Endothelial cell of umbilical vein (primary cell): ENCODE measurements at regions not wholly inside any gene's neighbourhood (a gene's known extent, or its start where the extent isn't known, plus 50 kb on each side); places are given as distances from the start of the nearest gene placed in this dataset.

Source experiments
- BruUV-seq: library from RNA; stranded (reverse); fragments of 400-500 nt; replicated peaks from 2 replicates; lab custom pipeline; 2021; lab: Mats Ljungman, UMichigan
- CTCF ChIA-PET: fragments of 300-600, 350-600 bp; sonication (Branson Sonifier 250); formaldehyde crosslinking; loops from one replicate; lab custom pipeline; 2021; ENCODE audit warnings: antibody characterized with exemption, inconsistent platforms; lab: Charles Lee
- POLR2A ChIA-PET: fragments of 300-600, 350-600 bp; sonication (Branson Sonifier 250); formaldehyde crosslinking; loops from one replicate; lab custom pipeline; 2021; ENCODE audit warnings: antibody characterized with exemption, inconsistent platforms; lab: Charles Lee
- DNase-seq: peaks from one replicate; pipeline ENCODE4 v3.0.0-alpha.2; 2011; ENCODE audit warnings: low read depth, low spot score
- FAIRE-seq: peaks from 2 replicates; lab custom pipeline; 2011; peaks lifted over from hg19 to GRCh38; lab: Jason Lieb, UNC
- H2AFZ ChIP-seq: 2 replicates; pipeline ENCODE4 v1.6.0; 2012; ENCODE audit warnings: low read depth, low read length, control low read depth, inconsistent platforms
- H3K27ac ChIP-seq: 2 replicates; pipeline ENCODE4 v1.5.1; 2011; ENCODE audit warnings: low read depth, mild to moderate bottlenecking, control low read depth, low read length, moderate library complexity; ENCODE audit not compliant: insufficient read depth
- H3K27me3 ChIP-seq, 2 experiments: 2 replicates each; pipeline versions ENCODE4 v1.6.0 to v1.6.1; 2011; ENCODE audit warnings: low read length in 2 of 2, mixed read lengths in 1 of 2; ENCODE audit not compliant: control insufficient read depth in 2 of 2, insufficient read depth in 2 of 2
- H3K36me3 ChIP-seq, 2 experiments: 2 replicates in 1 of 2; 3 replicates in 1 of 2; pipeline ENCODE4 v1.5.1; 2011; ENCODE audit warnings: low read length in 2 of 2, mild to moderate bottlenecking in 1 of 2, moderate library complexity in 1 of 2; ENCODE audit not compliant: control insufficient read depth in 2 of 2, insufficient read depth in 2 of 2; ENCODE audit errors: extremely low read depth in 1 of 2
- H3K4me1 ChIP-seq: 3 replicates; pipeline ENCODE4 v1.5.1; 2011; ENCODE audit warnings: mild to moderate bottlenecking, low read length; ENCODE audit not compliant: control insufficient read depth, insufficient read depth; ENCODE audit errors: extremely low read depth
- H3K4me2 ChIP-seq: 2 replicates; pipeline ENCODE4 v1.6.1; 2011; ENCODE audit warnings: low read length, control low read depth, mixed read lengths; ENCODE audit not compliant: insufficient read depth
- H3K4me3 ChIP-seq, 3 experiments: fragments of 200-600 bp in 1 of 3; sonication (generic), shearing (Covaris generic) in 1 of 3; replicated peaks in 1 of 3; 2 replicates each; pipeline ENCODE4 v1.5.1; 2011 to 2016; ENCODE audit warnings: control low read depth in 3 of 3, low read length in 3 of 3, mild to moderate bottlenecking in 2 of 3, inconsistent platforms in 1 of 3, low read depth in 1 of 3, moderate library complexity in 1 of 3; ENCODE audit not compliant: insufficient read depth in 1 of 3
- H3K79me2 ChIP-seq: 2 replicates; pipeline ENCODE4 v1.6.0; 2012; ENCODE audit warnings: low read length, inconsistent platforms; ENCODE audit not compliant: control insufficient read depth, insufficient read depth
- H3K9ac ChIP-seq: replicated peaks from 2 replicates; pipeline ENCODE3; 2011; ENCODE audit warnings: low read length, control low read depth; ENCODE audit not compliant: insufficient read depth; ENCODE audit errors: extremely low read depth
- H3K9me1 ChIP-seq: replicated peaks from 3 replicates; pipeline ENCODE4 v1.6.0; 2011; ENCODE audit warnings: mild to moderate bottlenecking, low read length; ENCODE audit not compliant: control insufficient read depth, insufficient read depth; ENCODE audit errors: extremely low read depth
- H3K9me3 ChIP-seq: replicated peaks from 2 replicates; pipeline ENCODE4 v1.5.1; 2012; ENCODE audit warnings: low read length, inconsistent platforms; ENCODE audit not compliant: control insufficient read depth, insufficient read depth
- H4K20me1 ChIP-seq: replicated peaks from 2 replicates; pipeline ENCODE3; 2011; ENCODE audit warnings: mild to moderate bottlenecking, low read length; ENCODE audit not compliant: control insufficient read depth, insufficient read depth; ENCODE audit errors: extremely low read depth
- EZH2 ChIP-seq: IDR thresholded peaks from 2 replicates; pipeline ENCODE4 v1.6.1; 2012; ENCODE audit warnings: borderline replicate concordance, low read depth, mild to moderate bottlenecking, moderate library complexity, low read length, inconsistent platforms; ENCODE audit not compliant: severe bottlenecking
- JUN ChIP-seq: IDR thresholded peaks from 2 replicates; pipeline ENCODE4 v1.6.1; 2011; ENCODE audit warnings: borderline replicate concordance, low read depth; ENCODE audit not compliant: insufficient read length, insufficient read depth
- MYC ChIP-seq: IDR thresholded peaks from one replicate; pipeline ENCODE4 v1.6.1; 2011; ENCODE audit warnings: mild to moderate bottlenecking, low read depth, low read length
- POLR2A ChIP-seq: IDR thresholded peaks from 2 replicates; pipeline ENCODE4 v1.6.1; 2012; ENCODE audit warnings: low read depth, mild to moderate bottlenecking, control low read depth, low read length
- POLR2AphosphoS5 ChIP-seq: IDR thresholded peaks from 2 replicates; pipeline ENCODE4 v1.6.1; 2012; ENCODE audit warnings: low read depth, mild to moderate bottlenecking, control low read depth, low read length, moderate library complexity; ENCODE audit not compliant: insufficient read depth
- dilution Hi-C: fragments of 300-500 bp; cut with MboI; formaldehyde crosslinking; loops from one replicate; pipeline ENCODE4 v1.15.0; 2019; ENCODE audit warnings: low sequenced_read_pairs; ENCODE audit not compliant: extremely low pct_ligation_motif_present
- intact Hi-C: fragments of 100-400 bp; cut with micrococcal nuclease; formaldehyde crosslinking; loops from one replicate; pipeline ENCODE4 v1.10.0; 2022
- TF ChIP-seq, protein P1 (sequence below): IDR thresholded peaks from 2 replicates; pipeline ENCODE4 v1.6.1; 2011; ENCODE audit not compliant: insufficient read depth, insufficient read length
- TF ChIP-seq, protein P2 (sequence below), 2 donors: IDR thresholded peaks; 1 replicate in 1 of 2; 2 replicates in 1 of 2; pipeline ENCODE4 v1.5.1; 2011; ENCODE audit warnings: low read length in 2 of 2, mild to moderate bottlenecking in 2 of 2, moderate library complexity in 2 of 2, control low read depth in 1 of 2, inconsistent platforms in 1 of 2, low read depth in 1 of 2; ENCODE audit not compliant: insufficient read depth in 1 of 2; ENCODE audit errors: extremely low read depth in 1 of 2

DNA sequence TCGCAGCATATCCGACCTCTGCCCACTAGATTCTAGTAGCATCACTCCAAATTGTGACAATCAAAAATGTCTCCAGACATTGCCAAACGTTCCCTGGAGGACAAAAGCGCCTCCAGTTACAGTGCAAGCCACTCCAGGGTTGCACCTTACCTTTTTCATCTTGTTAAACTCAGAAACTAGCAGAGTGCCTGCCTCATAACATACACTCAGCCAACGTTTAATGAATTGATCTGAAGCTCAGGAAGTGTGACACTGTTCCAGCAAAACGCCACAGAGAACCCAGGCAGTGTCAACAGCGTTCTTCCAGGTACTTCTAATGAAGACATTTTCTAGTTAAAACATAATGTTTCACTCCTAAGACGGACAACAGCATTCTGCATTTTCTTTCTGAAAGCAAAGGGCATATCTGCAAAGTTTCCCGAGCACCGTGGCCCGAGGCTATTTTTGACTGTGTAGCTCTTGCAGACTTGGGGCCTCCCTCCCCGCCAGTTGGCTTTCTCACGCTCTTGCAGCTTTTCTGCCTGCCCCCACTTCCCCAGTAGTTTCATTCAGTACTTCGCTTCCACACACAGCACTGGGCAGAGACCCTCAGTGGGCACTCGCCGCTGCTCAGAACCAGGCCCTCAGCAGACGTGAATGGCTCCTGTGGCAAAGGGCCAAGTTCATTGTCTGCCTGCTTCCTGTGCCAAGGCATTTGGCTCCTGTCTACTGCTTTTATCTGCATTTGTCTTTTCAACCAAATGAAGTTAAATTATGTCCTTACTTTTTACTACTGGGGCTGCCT, 133.4 kb upstream of the TTC29 start:
- Histone ChIP-seq H3K36me3 (no peaks in the 10 kb centered on the region), H3K4me3 (no peak overlapping the region), H3K27me3 (peaks cover 5 to 11% of the 10 kb centered on the region in 2 experiments), H3K4me1 (peaks cover 7% of the 10 kb centered on the region), H3K4me2 (no peak overlapping the region), H3K9ac (no peak overlapping the region), H4K20me1 (no peaks in the 10 kb centered on the region), H3K9me1 (no peaks in the 10 kb centered on the region), H3K79me2 (no peaks in the 10 kb centered on the region), H3K9me3 (no peaks in the 10 kb centered on the region), H3K27ac (no peak overlapping the region), H2AFZ (no peak overlapping the region)
- dilution Hi-C loops, result no loop called here
- DNase-seq (peak; percentile 53), FAIRE-seq (no peak)
- POLR2A ChIA-PET, result no interaction called here
- TF ChIP-seq JUN, result no peak
- intact Hi-C loops, result no loop called here
- BruUV-seq, result no TSS peak
- CTCF ChIA-PET, result interaction anchor here (1.0 to 1.1 kb wide), 2 partner anchors 10 to 13 kb away, joined by 3 read pairs; no protein-coding TSS in a partner anchor

DNA sequence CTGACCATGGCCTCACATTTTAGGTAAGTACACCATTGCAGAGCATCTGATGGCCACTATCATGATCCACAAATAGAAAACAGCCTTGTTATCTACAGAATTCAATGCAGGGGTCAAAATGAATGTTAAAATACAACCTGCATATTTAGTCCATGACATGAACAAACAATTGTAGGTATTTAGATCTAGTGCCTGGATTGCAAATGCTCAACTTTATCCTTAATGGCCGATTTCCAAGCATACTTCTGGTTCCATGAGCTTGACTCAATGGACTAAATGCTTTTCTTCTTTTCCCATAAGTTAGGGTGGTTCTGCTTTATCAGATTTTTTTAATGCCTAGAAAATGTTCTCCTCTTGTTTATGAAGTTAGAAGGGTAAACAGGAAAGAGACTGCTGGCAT, 139.2 kb upstream of the TTC29 start:
- Histone ChIP-seq H3K4me2 (no peak overlapping the region), H4K20me1 (no peaks in the 10 kb centered on the region), H3K4me3 (no peak overlapping the region), H3K27me3 (peaks cover 6 to 11% of the 10 kb centered on the region in 2 experiments), H3K4me1 (no peaks in the 10 kb centered on the region), H3K79me2 (no peaks in the 10 kb centered on the region), H3K9me1 (no peaks in the 10 kb centered on the region), H3K9me3 (no peaks in the 10 kb centered on the region), H3K36me3 (no peaks in the 10 kb centered on the region), H2AFZ (no peak overlapping the region), H3K27ac (no peak overlapping the region), H3K9ac (no peak overlapping the region)
- intact Hi-C loops (no loop called here), dilution Hi-C loops (no loop called here)
- CTCF ChIA-PET, result interaction anchor here (1.0 kb wide), 1 partner anchor 15 kb away, joined by 3 read pairs; no protein-coding TSS in a partner anchor
- POLR2A ChIA-PET, result no interaction called here
- DNase-seq, result no peak
- TF ChIP-seq, protein P1, sequence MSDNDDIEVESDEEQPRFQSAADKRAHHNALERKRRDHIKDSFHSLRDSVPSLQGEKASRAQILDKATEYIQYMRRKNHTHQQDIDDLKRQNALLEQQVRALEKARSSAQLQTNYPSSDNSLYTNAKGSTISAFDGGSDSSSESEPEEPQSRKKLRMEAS, result no peak
- TF ChIP-seq POLR2AphosphoS5 (no peak), JUN (no peak), EZH2 (no peak), MYC (no peak), POLR2A (no peak)
- TF ChIP-seq, protein P2, sequence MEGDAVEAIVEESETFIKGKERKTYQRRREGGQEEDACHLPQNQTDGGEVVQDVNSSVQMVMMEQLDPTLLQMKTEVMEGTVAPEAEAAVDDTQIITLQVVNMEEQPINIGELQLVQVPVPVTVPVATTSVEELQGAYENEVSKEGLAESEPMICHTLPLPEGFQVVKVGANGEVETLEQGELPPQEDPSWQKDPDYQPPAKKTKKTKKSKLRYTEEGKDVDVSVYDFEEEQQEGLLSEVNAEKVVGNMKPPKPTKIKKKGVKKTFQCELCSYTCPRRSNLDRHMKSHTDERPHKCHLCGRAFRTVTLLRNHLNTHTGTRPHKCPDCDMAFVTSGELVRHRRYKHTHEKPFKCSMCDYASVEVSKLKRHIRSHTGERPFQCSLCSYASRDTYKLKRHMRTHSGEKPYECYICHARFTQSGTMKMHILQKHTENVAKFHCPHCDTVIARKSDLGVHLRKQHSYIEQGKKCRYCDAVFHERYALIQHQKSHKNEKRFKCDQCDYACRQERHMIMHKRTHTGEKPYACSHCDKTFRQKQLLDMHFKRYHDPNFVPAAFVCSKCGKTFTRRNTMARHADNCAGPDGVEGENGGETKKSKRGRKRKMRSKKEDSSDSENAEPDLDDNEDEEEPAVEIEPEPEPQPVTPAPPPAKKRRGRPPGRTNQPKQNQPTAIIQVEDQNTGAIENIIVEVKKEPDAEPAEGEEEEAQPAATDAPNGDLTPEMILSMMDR (IDR thresholded peaks at IDR 0.05; ENCODE audit: extremely low read depth in 1 of 2, insufficient read depth in 1 of 2, low read depth in 1 of 2, low read length in 2 of 2), result no peak
- BruUV-seq, result no TSS peak
- FAIRE-seq, result no peak
